Osteocyte (in vitro differentiated cells): ENCODE measurements at regions not wholly inside any gene's neighbourhood (a gene's known extent, or its start where the extent isn't known, plus 50 kb on each side); places are given as distances from the start of the nearest gene placed in this dataset.
"Not testable (repeated sequence)": the region's sequence is repeated elsewhere in the genome, so short reads cannot be mapped to it uniquely, and the experiment has no call there.

ENCODE experiments used
- DNase-seq: peaks from one replicate; pipeline ENCODE4 v3.0.0; 2021; ENCODE audit warnings: mixed read lengths; ENCODE audit not compliant: unreplicated experiment; ENCODE audit errors: extremely low spot score
- H3K27ac Mint-ChIP-seq: one replicate; pipeline ENCODE4 v1.8.0; 2021; ENCODE audit warnings: mild to moderate bottlenecking, mixed read lengths; ENCODE audit not compliant: unreplicated experiment
- H3K27me3 Mint-ChIP-seq: one replicate; pipeline ENCODE4 v1.8.0; 2021; ENCODE audit warnings: mixed read lengths; ENCODE audit not compliant: unreplicated experiment
- H3K36me3 Mint-ChIP-seq: one replicate; pipeline ENCODE4 v1.8.0; 2021; ENCODE audit warnings: mixed read lengths; ENCODE audit not compliant: unreplicated experiment
- H3K4me1 Mint-ChIP-seq: one replicate; pipeline ENCODE4 v1.8.0; 2021; ENCODE audit warnings: mixed read lengths; ENCODE audit not compliant: unreplicated experiment
- H3K4me3 Mint-ChIP-seq: one replicate; pipeline ENCODE4 v1.8.0; 2021; ENCODE audit warnings: mild to moderate bottlenecking, moderate library complexity, mixed read lengths; ENCODE audit not compliant: unreplicated experiment
- H3K9me3 Mint-ChIP-seq: one replicate; pipeline ENCODE4 v1.8.0; 2021; ENCODE audit warnings: mixed read lengths; ENCODE audit not compliant: unreplicated experiment
- TF ChIP-seq, protein P1 (sequence below): fragments of 200-600 bp; sonication (generic); IDR thresholded peaks from 2 replicates; pipeline ENCODE4 v1.5.0; 2021; ENCODE audit warnings: antibody characterized with exemption, mild to moderate bottlenecking, moderate library complexity

GRCh38 chr4:72689923-72690322 lies 120.9 kb upstream of the ADAMTS3 start:
- no peak for DNase-seq
- H3K9me3 Mint-ChIP-seq = peaks cover 4% of the 10 kb centered on the region
- no peaks in the 10 kb centered on the region for H3K36me3 Mint-ChIP-seq
- H3K4me1 Mint-ChIP-seq = no peaks in the 10 kb centered on the region
- no peak overlapping the region for H3K4me3 Mint-ChIP-seq
- TF ChIP-seq, protein P1, sequence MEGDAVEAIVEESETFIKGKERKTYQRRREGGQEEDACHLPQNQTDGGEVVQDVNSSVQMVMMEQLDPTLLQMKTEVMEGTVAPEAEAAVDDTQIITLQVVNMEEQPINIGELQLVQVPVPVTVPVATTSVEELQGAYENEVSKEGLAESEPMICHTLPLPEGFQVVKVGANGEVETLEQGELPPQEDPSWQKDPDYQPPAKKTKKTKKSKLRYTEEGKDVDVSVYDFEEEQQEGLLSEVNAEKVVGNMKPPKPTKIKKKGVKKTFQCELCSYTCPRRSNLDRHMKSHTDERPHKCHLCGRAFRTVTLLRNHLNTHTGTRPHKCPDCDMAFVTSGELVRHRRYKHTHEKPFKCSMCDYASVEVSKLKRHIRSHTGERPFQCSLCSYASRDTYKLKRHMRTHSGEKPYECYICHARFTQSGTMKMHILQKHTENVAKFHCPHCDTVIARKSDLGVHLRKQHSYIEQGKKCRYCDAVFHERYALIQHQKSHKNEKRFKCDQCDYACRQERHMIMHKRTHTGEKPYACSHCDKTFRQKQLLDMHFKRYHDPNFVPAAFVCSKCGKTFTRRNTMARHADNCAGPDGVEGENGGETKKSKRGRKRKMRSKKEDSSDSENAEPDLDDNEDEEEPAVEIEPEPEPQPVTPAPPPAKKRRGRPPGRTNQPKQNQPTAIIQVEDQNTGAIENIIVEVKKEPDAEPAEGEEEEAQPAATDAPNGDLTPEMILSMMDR = no peak
- no peak overlapping the region for H3K27ac Mint-ChIP-seq
- no peaks in the 10 kb centered on the region for H3K27me3 Mint-ChIP-seq

DNA sequence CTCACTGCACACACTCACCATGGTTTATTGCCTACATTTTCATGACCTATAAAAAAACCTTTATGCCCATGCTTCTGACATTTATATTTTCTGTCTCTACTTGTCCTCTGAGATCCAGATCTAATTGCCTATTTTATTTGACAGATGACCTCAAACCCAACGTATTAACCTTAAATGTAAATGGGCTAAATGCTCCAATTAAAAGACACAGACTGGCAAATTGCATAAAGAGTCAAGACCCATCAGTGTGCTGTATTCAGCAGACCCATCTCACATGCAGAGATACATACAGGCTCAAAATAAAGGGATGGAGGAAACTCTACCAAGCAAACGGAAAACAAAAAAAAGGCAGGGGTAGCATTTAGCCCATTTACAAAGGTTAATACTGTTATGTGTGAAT lies 117.4 kb upstream of the ADAMTS3 start:
- DNase-seq, H3K4me3 Mint-ChIP-seq, H3K36me3 Mint-ChIP-seq, H3K27ac Mint-ChIP-seq, H3K27me3 Mint-ChIP-seq, H3K4me1 Mint-ChIP-seq: not testable (repeated sequence)
- H3K9me3 Mint-ChIP-seq = peaks cover 11% of the 10 kb centered on the region

DNA sequence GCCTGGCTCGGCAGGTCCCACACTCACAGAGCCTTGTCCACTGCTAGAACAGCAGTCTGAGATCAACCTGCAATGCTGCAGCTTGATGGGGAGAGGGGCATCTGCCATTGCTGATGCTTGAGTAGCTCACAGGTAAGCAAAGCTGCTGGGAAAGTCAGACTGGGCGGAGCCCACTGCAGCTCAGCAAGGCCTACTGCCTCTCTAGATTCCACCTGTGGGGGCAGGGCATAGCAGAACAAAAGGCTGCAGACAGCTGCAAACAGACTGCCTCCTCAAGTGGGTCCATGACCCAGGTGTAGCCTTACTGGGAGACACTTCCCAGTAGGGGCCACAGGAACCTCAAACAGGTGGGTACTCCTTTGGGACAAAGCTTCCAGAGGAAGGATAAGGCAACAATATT lies 110.6 kb upstream of the ADAMTS3 start:
- H3K27ac Mint-ChIP-seq = no peak overlapping the region
- DNase-seq = no peak
- H3K9me3 Mint-ChIP-seq = peaks cover 7% of the 10 kb centered on the region
- H3K36me3 Mint-ChIP-seq = no peaks in the 10 kb centered on the region
- TF ChIP-seq, protein P1 = no peak
- H3K4me1 Mint-ChIP-seq = no peaks in the 10 kb centered on the region
- no peak overlapping the region for H3K4me3 Mint-ChIP-seq
- H3K27me3 Mint-ChIP-seq = peaks cover 7% of the 10 kb centered on the region

DNA sequence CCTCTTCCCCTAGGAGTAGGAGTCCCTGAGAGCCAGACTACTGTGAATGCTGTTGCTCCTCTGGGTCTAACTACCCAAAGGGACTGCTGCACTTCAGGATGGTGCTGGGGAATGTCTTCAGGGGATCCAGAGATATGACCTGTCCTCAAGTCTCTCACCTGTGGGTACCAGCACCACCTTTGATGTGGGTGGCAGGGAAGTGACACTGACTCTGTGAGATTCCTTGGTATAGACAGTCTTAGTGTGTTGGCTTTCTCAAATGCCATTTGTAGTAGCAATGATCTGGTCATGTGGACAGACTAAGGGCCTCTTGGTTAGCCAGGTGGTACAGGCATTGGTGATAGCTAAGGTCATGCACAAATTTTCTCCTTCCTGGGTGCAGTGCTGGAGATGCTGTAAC lies 108.9 kb upstream of the ADAMTS3 start:
- H3K36me3 Mint-ChIP-seq = no peaks in the 10 kb centered on the region
- H3K4me1 Mint-ChIP-seq = no peaks in the 10 kb centered on the region
- no peak overlapping the region for H3K4me3 Mint-ChIP-seq
- peaks cover 15% of the 10 kb centered on the region for H3K27me3 Mint-ChIP-seq
- H3K9me3 Mint-ChIP-seq = no peaks in the 10 kb centered on the region
- DNase-seq = no peak
- no peak overlapping the region for H3K27ac Mint-ChIP-seq
- TF ChIP-seq, protein P1 = no peak

DNA sequence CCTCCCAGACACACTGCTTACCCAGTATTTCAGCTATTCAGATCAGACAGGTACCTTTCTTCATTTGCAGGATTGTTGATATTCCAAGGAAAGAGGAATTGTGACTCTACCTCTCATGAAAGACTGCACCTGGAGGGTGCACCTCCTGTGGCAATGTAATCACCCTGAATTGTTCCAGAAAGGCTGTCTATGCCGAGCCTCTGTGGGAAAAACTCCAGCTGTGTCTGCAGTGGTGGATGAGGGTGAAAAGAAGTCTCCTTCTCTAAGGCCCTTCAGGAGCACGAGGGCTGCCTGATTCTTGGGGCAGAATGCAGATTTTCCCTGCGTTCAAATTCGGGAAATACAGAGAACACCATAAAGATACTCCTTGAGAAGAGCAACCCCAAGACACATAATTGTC lies 108.2 kb upstream of the ADAMTS3 start:
- DNase-seq = no peak
- Mint-ChIP-seq H3K9me3 (no peaks in the 10 kb centered on the region), H3K4me1 (no peaks in the 10 kb centered on the region), H3K27me3 (peaks cover 15% of the 10 kb centered on the region), H3K36me3 (no peaks in the 10 kb centered on the region), H3K27ac (no peak overlapping the region), H3K4me3 (no peak overlapping the region)
- TF ChIP-seq, protein P1 = no peak

- TF ChIP-seq, protein P1 = no peak
- Mint-ChIP-seq H3K9me3 (no peaks in the 10 kb centered on the region), H3K36me3 (no peaks in the 10 kb centered on the region), H3K27ac (no peak overlapping the region), H3K4me3 (no peak overlapping the region), H3K27me3 (peaks cover 29% of the 10 kb centered on the region), H3K4me1 (no peaks in the 10 kb centered on the region)
- DNase-seq = no peak
Measured at GRCh38 chr4:72671980-72672379, 103.0 kb upstream of the ADAMTS3 start.
